ENCODE measurements at regions not wholly inside any gene's neighbourhood (a gene's known extent, or its start where the extent isn't known, plus 50 kb on each side); places are given as distances from the start of the nearest gene placed in this dataset.

DNA sequence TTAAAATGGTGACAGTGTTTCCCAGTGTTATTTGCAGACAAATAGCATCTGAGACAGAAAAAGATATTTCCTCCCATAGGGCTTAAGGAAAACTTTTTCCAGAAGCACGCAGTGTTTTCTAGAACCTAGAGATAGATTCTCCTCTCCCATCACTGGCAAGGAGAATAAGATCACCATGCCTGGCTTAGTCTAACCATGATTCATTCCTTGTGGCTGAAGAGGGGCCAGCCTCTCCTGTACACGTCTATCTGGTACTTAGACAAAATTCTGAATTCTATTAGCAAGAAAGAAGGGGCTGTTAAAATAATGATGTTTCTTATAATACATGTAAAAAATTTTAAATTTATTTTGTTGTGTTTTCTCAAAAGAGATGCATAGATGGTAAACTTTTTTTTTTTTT lies 296.1 kb upstream of the LDB2 start:
- Histone ChIP-seq H3K4me3 (no peak overlapping the region), H3K36me3 (no peaks in the 10 kb centered on the region), H3K27ac (no peak overlapping the region), H3K27me3 (no peaks in the 10 kb centered on the region), H3K9me3 (no peaks in the 10 kb centered on the region), H3K4me1 (no peaks in the 10 kb centered on the region)
- TF ChIP-seq EP300 (IDR thresholded peaks at IDR 0.05; ENCODE audit: low read depth), result no peak
- TF ChIP-seq, protein P1, sequence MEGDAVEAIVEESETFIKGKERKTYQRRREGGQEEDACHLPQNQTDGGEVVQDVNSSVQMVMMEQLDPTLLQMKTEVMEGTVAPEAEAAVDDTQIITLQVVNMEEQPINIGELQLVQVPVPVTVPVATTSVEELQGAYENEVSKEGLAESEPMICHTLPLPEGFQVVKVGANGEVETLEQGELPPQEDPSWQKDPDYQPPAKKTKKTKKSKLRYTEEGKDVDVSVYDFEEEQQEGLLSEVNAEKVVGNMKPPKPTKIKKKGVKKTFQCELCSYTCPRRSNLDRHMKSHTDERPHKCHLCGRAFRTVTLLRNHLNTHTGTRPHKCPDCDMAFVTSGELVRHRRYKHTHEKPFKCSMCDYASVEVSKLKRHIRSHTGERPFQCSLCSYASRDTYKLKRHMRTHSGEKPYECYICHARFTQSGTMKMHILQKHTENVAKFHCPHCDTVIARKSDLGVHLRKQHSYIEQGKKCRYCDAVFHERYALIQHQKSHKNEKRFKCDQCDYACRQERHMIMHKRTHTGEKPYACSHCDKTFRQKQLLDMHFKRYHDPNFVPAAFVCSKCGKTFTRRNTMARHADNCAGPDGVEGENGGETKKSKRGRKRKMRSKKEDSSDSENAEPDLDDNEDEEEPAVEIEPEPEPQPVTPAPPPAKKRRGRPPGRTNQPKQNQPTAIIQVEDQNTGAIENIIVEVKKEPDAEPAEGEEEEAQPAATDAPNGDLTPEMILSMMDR (IDR thresholded peaks at IDR 0.05), result no peak
- TF ChIP-seq POLR2AphosphoS5 (IDR thresholded peaks at IDR 0.05), result no peak
- no peak for TF ChIP-seq POLR2A (IDR thresholded peaks at IDR 0.05)
- intact Hi-C loops (cut with DNase I; ENCODE audit: low total_unique reads), result no loop called here
- WGBS, 2 donors (ENCODE audit: low coverage in 1 of 2), result 73 to 88% methylated on average over 1 to 2 of the region's 2 CpGs
- DNase-seq, result no peak
- in situ Hi-C loops (cut with MboI; ENCODE audit: low pct_ligation_motif_present in 1 of 4, low pct_unique_long_range_greater_than_20kb in 1 of 4, low sequenced_read_pairs in 3 of 4), result no loop called here

DNA sequence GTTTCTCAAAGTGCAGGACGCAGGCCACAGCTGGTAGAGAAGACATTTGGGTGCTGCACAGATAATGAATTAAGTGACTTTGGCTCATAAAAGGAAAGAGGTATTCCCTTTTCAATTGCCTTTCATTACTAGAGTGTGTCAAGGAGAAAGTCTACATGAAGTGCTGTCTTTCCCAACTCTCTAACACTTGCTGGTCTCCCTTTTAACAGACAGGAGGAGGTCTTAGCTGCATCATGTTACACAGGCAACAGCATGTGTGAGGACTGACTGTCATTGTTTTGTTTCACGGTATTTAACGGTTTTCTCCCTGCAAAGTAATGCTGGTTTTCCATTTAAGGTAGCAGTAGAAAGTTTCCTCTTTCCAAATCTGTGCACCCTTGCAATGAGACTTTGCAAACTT lies 291.3 kb upstream of the LDB2 start:
- intact Hi-C loops (cut with DNase I; ENCODE audit: low total_unique reads), result no loop called here
- no peak for DNase-seq
- Histone ChIP-seq H3K36me3 (no peaks in the 10 kb centered on the region), H3K4me1 (no peaks in the 10 kb centered on the region), H3K4me3 (no peak overlapping the region), H3K27ac (no peak overlapping the region), H3K27me3 (no peaks in the 10 kb centered on the region), H3K9me3 (no peaks in the 10 kb centered on the region)
- 67 to 71% methylated on average over 2 to 3 of the region's 3 CpGs for WGBS, 2 donors (ENCODE audit: low coverage in 1 of 2)
- in situ Hi-C loops (cut with MboI; ENCODE audit: low pct_ligation_motif_present in 1 of 4, low pct_unique_long_range_greater_than_20kb in 1 of 4, low sequenced_read_pairs in 3 of 4), result no loop called here
- TF ChIP-seq, protein P1 (IDR thresholded peaks at IDR 0.05), result no peak
- TF ChIP-seq POLR2A (IDR thresholded peaks at IDR 0.05), result no peak
- no peak for TF ChIP-seq POLR2AphosphoS5 (IDR thresholded peaks at IDR 0.05)
- no peak for TF ChIP-seq EP300 (IDR thresholded peaks at IDR 0.05; ENCODE audit: low read depth)

DNA sequence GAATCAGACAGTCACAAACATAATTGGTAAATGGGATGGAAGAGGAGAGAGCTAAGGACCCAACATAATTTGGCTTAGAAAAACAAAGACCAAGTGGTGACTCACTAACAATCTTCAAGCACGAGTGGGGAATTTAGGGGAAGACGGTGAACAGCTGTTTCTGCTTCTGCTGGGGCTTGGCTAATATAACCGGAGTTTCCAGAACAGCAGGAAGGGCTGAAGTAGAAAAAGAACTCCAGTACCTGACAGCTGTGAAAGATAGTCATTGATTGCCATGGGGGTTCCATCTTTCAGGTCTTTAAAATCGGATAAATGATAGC lies 290.9 kb upstream of the LDB2 start:
- no peak for DNase-seq
- no peaks in the 10 kb centered on the region for H3K9me3 ChIP-seq
- TF ChIP-seq POLR2AphosphoS5 (IDR thresholded peaks at IDR 0.05) (no peak), POLR2A (IDR thresholded peaks at IDR 0.05) (no peak), EP300 (IDR thresholded peaks at IDR 0.05; ENCODE audit: low read depth) (no peak)
- TF ChIP-seq, protein P1 (IDR thresholded peaks at IDR 0.05), result no peak
- in situ Hi-C loops (cut with MboI; ENCODE audit: low pct_ligation_motif_present in 1 of 4, low pct_unique_long_range_greater_than_20kb in 1 of 4, low sequenced_read_pairs in 3 of 4), result no loop called here
- no peaks in the 10 kb centered on the region for H3K4me1 ChIP-seq
- H3K27ac ChIP-seq, result no peak overlapping the region
- WGBS, 2 donors (ENCODE audit: low coverage in 1 of 2), result 60 to 68% methylated on average over 4 of the region's 4 CpGs
- no peaks in the 10 kb centered on the region for H3K36me3 ChIP-seq
- no peaks in the 10 kb centered on the region for H3K27me3 ChIP-seq
- intact Hi-C loops (cut with DNase I; ENCODE audit: low total_unique reads), result no loop called here
- no peak overlapping the region for H3K4me3 ChIP-seq

DNA sequence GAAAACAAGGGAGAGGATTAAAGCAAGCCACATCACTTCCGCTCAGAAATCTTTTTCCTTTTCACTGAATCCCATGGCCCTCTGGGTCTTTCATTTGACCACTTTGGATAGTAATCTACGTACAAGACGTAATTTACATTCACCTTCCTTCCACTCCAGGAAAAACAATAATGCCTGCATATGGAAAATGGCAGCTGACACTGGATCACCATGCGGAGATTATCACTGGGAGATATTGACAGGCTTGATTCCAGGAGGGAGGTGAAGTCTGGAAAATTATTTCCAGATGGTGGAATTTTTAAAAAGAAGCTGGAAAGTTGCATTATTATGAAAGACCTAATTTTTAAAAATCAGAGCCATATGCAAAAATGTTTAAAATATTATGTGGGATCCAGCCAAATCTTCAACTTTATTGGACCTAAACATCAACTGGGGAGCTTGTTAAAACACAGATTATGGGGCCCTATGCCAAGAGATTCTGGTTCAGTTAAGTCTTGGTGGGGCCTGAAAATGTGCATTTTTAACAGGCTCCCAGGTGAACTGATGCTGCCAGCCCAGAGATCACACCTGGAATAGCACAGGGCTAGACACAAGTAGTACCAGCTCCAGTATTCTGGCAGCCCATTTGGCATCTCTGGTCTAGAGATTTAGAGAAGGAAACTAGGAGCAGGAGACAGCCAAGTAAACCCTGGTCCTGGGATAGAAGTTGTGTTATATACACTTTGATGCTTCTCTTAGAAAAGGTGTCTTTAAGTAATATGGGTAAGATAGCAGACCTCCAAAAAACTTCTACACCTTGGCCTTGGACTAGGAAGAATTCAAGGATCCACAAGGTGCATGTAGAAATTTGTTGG lies 290.3 kb upstream of the LDB2 start:
- H3K4me1 ChIP-seq, result no peaks in the 10 kb centered on the region
- H3K9me3 ChIP-seq, result no peaks in the 10 kb centered on the region
- no peak overlapping the region for H3K27ac ChIP-seq
- H3K4me3 ChIP-seq, result no peak overlapping the region
- H3K36me3 ChIP-seq, result no peaks in the 10 kb centered on the region
- WGBS, 2 donors (ENCODE audit: low coverage in 1 of 2), result 77 to 82% methylated on average over 4 of the region's 4 CpGs
- intact Hi-C loops (cut with DNase I; ENCODE audit: low total_unique reads), result no loop called here
- in situ Hi-C loops (cut with MboI; ENCODE audit: low pct_ligation_motif_present in 1 of 4, low pct_unique_long_range_greater_than_20kb in 1 of 4, low sequenced_read_pairs in 3 of 4), result no loop called here
- no peak for DNase-seq
- TF ChIP-seq POLR2A (IDR thresholded peaks at IDR 0.05), result no peak
- TF ChIP-seq, protein P1 (IDR thresholded peaks at IDR 0.05), result no peak
- no peak for TF ChIP-seq POLR2AphosphoS5 (IDR thresholded peaks at IDR 0.05)
- TF ChIP-seq EP300 (IDR thresholded peaks at IDR 0.05; ENCODE audit: low read depth), result no peak
- H3K27me3 ChIP-seq, result no peaks in the 10 kb centered on the region
